Activated CD8-positive, alpha-beta T cell treated with anti-CD3 and anti-CD28 coated beads for 36 hours (primary cell): ENCODE measurements at regions not wholly inside any gene's neighbourhood (a gene's known extent, or its start where the extent isn't known, plus 50 kb on each side); places are given as distances from the start of the nearest gene placed in this dataset.

Experiments used
- ATAC-seq: fragments of 200-7000 bp; cut with Tn5 transposase; one replicate; pipeline ENCODE4 v1.10.0; 2021; ENCODE audit warnings: mild to moderate bottlenecking, moderate library complexity
- CTCF ChIA-PET: fragments of 350-600 bp; sonication (Branson Sonifier 250); formaldehyde crosslinking; loops from one replicate; lab custom pipeline; 2021; ENCODE audit warnings: antibody characterized with exemption; lab: Charles Lee
- POLR2A ChIA-PET: fragments of 350-600 bp; sonication (Branson Sonifier 250); formaldehyde crosslinking; loops from one replicate; lab custom pipeline; 2021; ENCODE audit warnings: antibody characterized with exemption; lab: Charles Lee
- DNase-seq: peaks from one replicate; pipeline ENCODE4 v3.0.0-alpha.2; 2020
- H3K27ac Mint-ChIP-seq: one replicate; pipeline ENCODE4 v1.8.0; 2021; ENCODE audit warnings: mild to moderate bottlenecking, mixed read lengths
- H3K27me3 Mint-ChIP-seq: one replicate; pipeline ENCODE4 v1.8.0; 2021; ENCODE audit warnings: mixed read lengths
- H3K36me3 Mint-ChIP-seq: one replicate; pipeline ENCODE4 v1.8.0; 2021; ENCODE audit warnings: low read depth, mixed read lengths
- H3K4me1 Mint-ChIP-seq: one replicate; pipeline ENCODE4 v1.8.0; 2021; ENCODE audit warnings: low read depth, mixed read lengths
- H3K4me3 Mint-ChIP-seq: one replicate; pipeline ENCODE4 v1.8.0; 2021; ENCODE audit warnings: mild to moderate bottlenecking, moderate library complexity, mixed read lengths
- H3K9me3 Mint-ChIP-seq: one replicate; pipeline ENCODE4 v1.8.0; 2021; ENCODE audit warnings: mixed read lengths
- CTCF ChIP-seq: fragments of 200-600 bp; IDR thresholded peaks from one replicate; pipeline ENCODE4 v1.8.0; 2022; ENCODE audit warnings: antibody characterized with exemption, mild to moderate bottlenecking
- intact Hi-C: fragments of 100-400 bp; cut with micrococcal nuclease; formaldehyde crosslinking; loops from one replicate; pipeline ENCODE4 v1.10.0; 2022

DNA sequence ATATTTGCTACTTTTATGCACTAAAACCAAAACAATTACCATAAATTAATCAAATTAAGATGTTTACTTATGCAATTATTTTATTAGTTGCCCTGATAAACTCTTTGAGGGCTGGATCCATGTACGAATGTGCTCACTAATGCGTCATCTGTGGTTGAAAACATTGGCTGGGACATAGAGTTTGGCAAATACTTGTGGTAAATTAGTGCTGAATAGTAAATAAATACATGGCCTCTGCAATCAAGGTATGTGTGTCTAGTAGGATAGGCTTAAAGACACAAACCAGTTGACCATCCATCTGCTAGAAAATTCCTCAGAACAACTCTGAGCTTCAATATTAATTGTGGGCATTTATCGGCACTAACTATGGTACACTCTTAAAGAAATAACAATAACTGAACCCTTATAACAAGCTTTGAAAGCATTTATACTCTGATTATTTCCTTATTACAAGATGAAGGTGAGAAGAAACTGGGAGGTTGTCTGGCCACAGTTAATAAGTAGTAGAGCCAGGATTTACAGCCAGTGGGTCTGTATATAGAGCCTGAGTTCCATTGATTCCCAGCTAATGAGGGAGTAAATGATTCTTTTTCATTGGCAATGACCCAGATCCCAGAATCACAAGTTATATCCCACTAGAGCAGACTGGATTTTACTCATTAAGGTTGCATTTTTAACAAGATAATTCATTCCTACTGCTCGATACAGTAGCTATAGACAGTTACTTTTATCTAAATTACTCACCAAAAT lies 169.5 kb upstream of the CNTN6 start:
- no peak overlapping the region for H3K4me3 Mint-ChIP-seq
- H3K36me3 Mint-ChIP-seq: no peaks in the 10 kb centered on the region
- ATAC-seq (no peak), DNase-seq (no peak)
- H3K27ac Mint-ChIP-seq: no peak overlapping the region
- POLR2A ChIA-PET: no interaction called here
- intact Hi-C loops: no loop called here
- H3K9me3 Mint-ChIP-seq: peaks cover 1% of the 10 kb centered on the region
- no peaks in the 10 kb centered on the region for H3K27me3 Mint-ChIP-seq
- TF ChIP-seq CTCF: no peak
- no peaks in the 10 kb centered on the region for H3K4me1 Mint-ChIP-seq
- CTCF ChIA-PET: no interaction called here

- no peak for DNase-seq
- intact Hi-C loops: no loop called here
- no peaks in the 10 kb centered on the region for H3K27me3 Mint-ChIP-seq
- H3K27ac Mint-ChIP-seq: no peak overlapping the region
- H3K4me1 Mint-ChIP-seq: no peaks in the 10 kb centered on the region
- H3K4me3 Mint-ChIP-seq: no peak overlapping the region
- ChIA-PET CTCF (interaction anchor here (1.2 kb wide), 1 partner anchor 50 kb away, joined by 3 read pairs; no protein-coding TSS in a partner anchor), POLR2A (no interaction called here)
- H3K36me3 Mint-ChIP-seq: no peaks in the 10 kb centered on the region
- peaks cover 2% of the 10 kb centered on the region for H3K9me3 Mint-ChIP-seq
- no peak for TF ChIP-seq CTCF
- no peak for ATAC-seq
Observed at GRCh38 chr3:930866-931265, 162.0 kb upstream of the CNTN6 start.

- no peak overlapping the region for H3K4me3 Mint-ChIP-seq
- ATAC-seq: no peak
- ChIA-PET CTCF (no interaction called here), POLR2A (interaction anchor here (0.6 kb wide), 1 partner anchor 147 kb away, joined by 3 read pairs; no protein-coding TSS in a partner anchor)
- no peaks in the 10 kb centered on the region for H3K36me3 Mint-ChIP-seq
- H3K4me1 Mint-ChIP-seq: no peaks in the 10 kb centered on the region
- no peak for DNase-seq
- H3K9me3 Mint-ChIP-seq: peaks cover 2% of the 10 kb centered on the region
- H3K27ac Mint-ChIP-seq: no peak overlapping the region
- no peaks in the 10 kb centered on the region for H3K27me3 Mint-ChIP-seq
- intact Hi-C loops: no loop called here
- no peak for TF ChIP-seq CTCF
Observed at GRCh38 chr3:933326-933725, 159.5 kb upstream of the CNTN6 start.

DNA sequence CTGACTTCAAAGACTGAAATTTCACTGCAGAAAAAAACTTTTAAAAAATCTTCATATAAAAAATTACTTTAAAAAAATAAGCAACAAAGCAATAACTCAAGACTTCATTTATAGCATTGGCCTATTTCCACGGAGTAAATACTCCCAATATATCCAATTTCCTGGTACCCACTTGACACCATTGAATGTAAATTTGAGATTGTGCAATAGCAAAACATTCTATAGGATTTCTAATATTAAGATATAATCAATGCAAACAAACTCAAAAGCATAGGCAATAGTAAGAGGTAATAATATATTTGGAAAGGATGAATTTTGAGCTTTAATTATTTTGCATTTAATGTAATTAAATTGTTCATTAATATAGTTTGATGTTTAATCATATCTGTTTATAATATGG lies 148.0 kb upstream of the CNTN6 start:
- no peak for TF ChIP-seq CTCF
- Mint-ChIP-seq H3K4me1 (no peaks in the 10 kb centered on the region), H3K27me3 (no peaks in the 10 kb centered on the region), H3K4me3 (no peak overlapping the region), H3K36me3 (no peaks in the 10 kb centered on the region), H3K27ac (no peak overlapping the region), H3K9me3 (peaks cover 9% of the 10 kb centered on the region)
- intact Hi-C loops: no loop called here
- ChIA-PET CTCF (no interaction called here), POLR2A (interaction anchor here (0.6 kb wide), 1 partner anchor 706 kb away, joined by 3 read pairs; no protein-coding TSS in a partner anchor)
- ATAC-seq (no peak), DNase-seq (no peak)

- intact Hi-C loops: no loop called here
Observed at GRCh38 chr3:945738-946137, 147.1 kb upstream of the CNTN6 start.

More at GRCh38 chr3:945738-946137, 147.1 kb upstream of the CNTN6 start:
- TF ChIP-seq CTCF: no peak
- ATAC-seq (no peak), DNase-seq (no peak)
- Mint-ChIP-seq H3K4me3 (no peak overlapping the region), H3K27ac (no peak overlapping the region), H3K27me3 (no peaks in the 10 kb centered on the region), H3K36me3 (no peaks in the 10 kb centered on the region), H3K9me3 (peaks cover 5% of the 10 kb centered on the region), H3K4me1 (no peaks in the 10 kb centered on the region)
- CTCF ChIA-PET: no interaction called here
- POLR2A ChIA-PET: no interaction called here
